SIG-M5 treated with dmso at 0.1 percent for 504 hours (cell line): ENCODE measurements at regions not wholly inside any gene's neighbourhood (a gene's known extent, or its start where the extent isn't known, plus 50 kb on each side); places are given as distances from the start of the nearest gene placed in this dataset.

Experiments used
- DNase-seq: peaks from one replicate; lab custom pipeline; 2025; ENCODE audit not compliant: unreplicated experiment; lab: John Stamatoyannopoulos, UW

DNA sequence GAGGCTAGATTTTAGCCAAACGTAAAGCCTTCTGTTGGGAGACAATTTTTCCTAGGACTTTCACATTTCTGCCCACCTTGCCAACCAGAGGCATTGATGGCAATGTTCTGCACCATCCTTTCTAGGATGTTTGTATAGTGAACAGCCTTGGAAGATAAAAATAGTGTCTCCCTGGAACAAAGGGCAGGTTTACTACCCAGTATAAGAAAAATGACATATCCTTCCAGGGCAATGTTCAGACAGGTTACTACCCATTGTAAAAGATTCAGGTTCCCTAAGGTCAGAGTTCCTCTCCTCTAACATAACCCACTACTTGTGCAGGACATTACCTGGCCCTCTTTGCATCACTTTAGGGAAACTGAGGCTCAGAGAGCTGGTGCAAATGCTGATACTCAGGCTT, 248.2 kb upstream of the VEPH1 start:
- DNase-seq, result no peak

DNA sequence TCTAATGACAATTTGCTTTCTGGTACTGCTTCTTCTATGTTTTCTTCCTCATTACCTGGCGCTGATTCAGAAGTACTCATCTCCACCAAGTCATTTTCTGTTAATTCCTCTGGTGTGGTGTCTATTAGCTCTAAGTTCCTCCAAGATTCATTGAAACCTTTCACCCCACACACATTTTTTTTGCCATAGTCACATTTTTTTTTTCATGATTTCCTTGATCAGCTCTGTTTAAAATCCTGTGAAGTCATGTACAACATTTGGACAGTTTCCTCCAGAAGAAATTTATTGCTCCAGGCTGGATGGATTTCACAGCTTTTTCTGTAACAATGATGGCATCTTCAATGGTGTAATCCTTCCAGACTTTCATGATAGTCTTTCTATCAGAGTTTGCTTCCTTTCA, 243.2 kb upstream of the VEPH1 start:
- DNase-seq, result no peak

DNA sequence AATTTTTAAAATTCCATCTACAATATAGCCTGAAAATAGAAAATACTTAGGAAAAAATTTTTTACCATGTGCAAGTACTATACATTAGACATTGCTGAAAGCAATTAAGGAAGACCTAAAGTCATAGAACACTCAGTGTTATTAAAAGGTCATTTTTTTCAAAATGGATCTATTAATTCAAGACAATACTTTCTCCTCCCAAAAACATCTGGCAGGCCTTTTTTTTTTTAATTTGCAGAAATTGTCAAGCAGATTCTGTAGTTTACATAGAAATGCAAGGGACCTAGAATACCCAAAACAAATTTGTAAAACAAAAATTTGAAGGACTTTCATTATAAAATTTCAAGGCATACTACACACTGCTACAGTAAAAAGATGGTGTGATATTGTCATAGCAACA, 238.4 kb upstream of the VEPH1 start:
- no peak for DNase-seq

DNA sequence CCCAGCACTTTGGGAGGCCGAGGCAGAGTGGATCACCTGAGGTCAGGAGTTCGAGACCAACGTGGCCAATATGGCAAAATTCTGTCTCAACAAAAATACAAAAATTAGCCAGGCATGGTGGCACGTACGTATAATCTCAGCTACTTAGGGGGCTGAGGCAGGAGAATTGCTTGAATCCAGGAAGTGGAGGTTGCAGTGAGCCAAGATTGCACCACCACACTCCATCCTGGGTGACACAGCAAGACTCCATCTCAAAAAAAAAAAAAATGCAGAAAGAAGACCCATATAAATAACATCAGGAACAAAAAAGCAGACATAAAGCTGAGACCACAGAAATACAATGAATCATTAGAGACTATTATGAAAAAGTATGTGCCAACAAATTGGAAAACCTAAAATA, 235.2 kb upstream of the VEPH1 start:
- peak; percentile 8 for DNase-seq

DNA sequence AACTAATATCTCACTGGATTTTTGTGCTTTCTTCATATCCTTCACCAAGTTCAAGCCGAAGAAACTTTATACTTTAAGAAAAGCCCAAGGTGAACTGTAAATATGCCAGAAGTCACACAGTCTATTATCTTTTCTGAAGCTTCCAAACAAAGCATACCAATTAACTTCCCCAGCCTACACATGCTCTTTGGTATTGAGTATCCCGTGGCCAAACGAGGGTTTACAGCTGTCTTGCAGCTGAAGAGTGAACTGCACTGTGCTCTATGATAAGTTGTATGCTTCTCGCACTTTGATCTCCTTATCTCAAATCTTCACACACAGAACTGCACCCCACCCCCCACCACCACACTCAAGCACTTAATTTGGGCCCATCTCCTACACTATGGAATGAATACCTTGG, 215.6 kb upstream of the VEPH1 start:
- no peak for DNase-seq

DNA sequence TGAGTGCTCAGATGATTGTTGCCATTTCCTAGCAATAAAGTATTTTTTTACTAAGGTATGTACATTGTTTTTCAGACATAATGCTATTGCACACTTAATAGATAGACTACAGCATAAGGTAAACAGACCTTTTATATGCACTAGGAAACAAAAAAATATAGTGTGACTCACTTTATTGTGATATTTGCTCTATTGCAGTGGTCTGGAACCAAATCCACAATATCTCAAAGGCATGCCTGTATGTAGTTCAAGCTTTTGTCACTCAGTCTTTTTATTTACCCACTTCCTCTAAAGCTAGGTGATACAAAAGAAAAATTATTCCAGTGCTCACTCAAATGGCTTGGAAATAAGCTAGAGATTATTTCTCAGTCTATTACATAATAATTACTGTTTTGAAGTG, 209.9 kb upstream of the VEPH1 start:
- no peak for DNase-seq

DNA sequence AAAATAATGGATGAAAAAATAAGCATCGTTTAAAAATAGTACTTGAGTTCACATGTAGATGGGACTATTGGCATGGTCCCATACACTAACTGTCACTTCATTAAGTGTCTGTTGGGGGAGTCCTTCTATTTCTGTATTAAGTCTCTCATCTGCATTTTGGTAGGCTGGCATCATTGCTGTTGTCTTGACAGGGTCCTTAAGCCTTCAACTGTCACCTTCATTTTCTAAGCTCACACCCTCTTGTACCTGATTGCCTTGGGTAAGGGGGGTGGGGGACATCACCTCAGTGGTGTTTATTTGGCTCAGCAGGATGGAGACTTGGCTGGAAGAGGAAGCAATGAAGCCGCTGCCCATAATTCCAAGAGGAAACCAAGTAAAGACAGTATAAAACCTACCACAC, 202.0 kb upstream of the VEPH1 start:
- DNase-seq, result no peak

DNA sequence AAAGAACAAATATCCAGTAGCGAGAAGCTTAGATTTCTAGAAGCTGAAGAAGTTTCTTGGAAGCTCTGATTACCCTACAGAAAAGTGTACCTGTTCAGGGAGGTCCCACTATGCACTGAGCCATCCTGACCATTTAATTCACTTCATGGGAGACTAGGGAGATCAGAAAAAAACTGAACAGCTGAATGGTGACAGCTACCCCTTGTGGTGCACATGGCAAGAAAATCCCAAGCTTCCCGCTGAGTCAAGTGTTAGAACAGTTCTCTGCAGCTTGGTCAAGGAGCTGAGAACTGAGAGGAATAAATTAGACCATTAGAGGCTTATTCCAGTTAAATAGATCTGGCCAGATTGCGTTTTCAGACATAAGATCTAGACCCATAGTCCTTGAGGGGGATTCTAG, 197.2 kb upstream of the VEPH1 start:
- no peak for DNase-seq

DNA sequence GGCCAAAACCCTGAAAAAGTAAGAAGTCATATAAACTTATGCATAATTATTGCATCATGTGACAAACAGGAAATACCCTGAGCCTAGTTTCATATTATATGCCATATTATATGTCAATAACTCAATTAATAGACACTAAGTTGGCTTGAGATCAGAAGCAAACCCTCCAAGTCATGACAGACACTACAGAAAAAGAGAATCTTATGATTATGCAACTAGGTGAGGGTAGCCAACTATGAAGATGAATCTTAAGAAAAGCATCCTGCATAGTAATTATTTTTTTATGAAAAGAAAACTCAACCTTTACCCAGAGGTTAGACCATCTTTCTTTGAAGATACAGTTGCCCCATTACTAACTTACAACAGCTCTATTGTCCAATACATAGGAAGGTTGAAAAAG, 192.4 kb upstream of the VEPH1 start:
- DNase-seq, result no peak

DNA sequence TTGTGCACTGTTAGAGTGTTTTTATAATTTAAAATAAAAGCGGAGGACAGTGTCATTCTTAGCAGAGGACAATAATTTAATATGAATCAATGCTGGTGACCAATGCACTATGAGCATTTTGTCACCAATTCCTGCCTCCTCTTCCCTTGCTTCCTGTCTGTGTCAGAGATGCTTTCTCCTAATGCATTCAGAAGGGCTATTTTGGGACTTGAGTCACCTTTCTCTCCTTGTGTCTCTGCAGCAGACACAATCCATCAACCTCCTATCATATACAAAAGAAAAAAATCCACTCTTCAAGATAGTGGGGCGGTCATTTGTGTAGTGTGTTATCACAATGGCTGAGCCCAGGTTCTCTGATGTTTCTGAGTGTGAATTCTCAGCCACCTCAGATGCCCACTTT, 191.9 kb upstream of the VEPH1 start:
- DNase-seq, result no peak

DNA sequence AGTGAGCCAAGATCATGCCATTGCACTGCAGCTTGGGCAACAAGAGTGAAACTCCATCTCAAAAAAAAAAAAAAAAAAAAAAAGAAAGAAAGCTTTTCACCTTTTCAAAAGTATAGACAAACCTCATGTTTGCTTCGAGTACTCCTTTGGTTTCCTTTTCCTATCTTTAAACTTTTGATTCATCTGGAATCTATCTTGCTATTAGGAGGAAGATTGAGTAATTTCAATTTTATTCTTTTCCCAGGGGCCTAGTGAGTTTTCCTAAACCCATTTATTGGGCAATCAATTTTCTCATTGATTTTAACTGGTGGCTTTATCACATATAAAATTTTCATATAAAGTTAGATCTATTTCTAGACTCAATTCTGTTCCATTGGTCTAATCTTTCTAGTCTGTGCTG, 190.5 kb upstream of the VEPH1 start:
- DNase-seq, result no peak

DNA sequence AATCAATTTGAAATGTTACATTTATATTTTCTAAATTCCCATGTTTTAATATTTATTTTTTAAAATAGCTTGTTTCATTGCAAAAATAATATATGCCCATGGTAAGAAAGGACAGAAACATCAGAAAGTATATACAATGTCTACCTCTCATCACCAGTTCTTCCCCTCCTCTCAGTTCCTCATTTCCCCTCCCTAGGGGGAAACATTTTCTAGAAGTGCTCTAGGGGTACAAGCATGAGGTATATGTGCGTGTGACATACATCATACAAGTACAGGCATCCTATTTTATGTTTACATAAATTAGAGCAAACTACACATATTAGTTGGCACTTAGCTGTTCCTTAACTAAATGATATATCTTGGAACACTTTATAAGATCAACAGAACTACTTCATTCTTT, 189.3 kb upstream of the VEPH1 start:
- no peak for DNase-seq

DNA sequence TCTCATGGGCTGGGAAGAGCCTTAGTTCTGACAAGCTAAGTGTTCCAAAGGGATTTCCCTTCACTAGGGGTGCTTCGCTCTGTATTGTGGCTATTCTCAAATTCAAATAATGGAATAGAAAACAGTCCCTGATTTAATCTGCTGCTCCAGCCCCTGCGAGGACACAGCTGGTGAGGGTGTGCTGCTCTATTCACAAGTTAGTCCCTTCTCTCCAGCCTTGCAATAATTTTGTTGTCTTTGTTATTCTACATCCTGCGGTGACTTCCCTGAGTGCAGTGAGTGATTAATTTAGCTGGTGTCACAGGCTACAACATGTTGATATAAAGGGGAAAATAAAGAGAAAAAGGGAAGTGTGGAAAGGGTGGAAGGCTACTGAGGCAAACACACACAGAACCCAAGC, 180.5 kb upstream of the VEPH1 start:
- no peak for DNase-seq

DNA sequence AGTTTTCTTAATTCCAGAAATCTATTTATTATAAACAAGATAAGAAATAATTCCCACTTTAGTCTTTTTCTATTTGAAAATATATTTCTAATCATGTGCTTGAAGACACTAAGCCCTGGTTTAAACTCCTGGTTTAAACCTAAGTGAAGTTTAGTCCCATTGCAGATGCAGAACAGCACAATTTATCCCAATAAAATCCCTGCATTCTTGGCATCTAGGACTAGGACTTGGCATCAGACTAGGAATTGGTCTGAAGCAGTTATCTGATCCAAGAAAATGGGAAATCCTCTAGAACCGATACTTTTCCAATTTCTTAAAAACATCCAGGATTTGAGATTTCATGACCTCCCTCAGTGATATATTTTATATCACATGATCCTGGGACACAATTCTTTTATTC, 168.8 kb upstream of the VEPH1 start:
- no peak for DNase-seq

DNA sequence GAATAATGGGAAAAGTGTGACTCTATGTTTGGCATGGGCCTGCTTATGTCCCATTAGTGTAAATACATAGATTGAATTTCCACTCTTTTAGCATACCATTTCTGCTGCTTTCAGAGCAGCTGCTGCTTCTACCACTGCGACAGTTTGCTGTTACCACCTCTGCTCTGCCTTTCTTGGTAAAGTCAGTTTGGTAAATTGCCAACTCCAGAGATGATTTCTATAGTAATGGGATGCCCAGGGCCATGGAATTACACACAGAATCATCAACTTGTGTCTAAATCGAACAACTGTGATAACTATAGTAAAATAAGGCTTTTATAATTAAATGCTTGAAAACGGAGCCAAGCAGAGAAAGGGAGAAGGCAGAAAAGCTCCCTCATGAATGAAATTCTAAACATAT, 168.4 kb upstream of the VEPH1 start:
- no peak for DNase-seq

DNA sequence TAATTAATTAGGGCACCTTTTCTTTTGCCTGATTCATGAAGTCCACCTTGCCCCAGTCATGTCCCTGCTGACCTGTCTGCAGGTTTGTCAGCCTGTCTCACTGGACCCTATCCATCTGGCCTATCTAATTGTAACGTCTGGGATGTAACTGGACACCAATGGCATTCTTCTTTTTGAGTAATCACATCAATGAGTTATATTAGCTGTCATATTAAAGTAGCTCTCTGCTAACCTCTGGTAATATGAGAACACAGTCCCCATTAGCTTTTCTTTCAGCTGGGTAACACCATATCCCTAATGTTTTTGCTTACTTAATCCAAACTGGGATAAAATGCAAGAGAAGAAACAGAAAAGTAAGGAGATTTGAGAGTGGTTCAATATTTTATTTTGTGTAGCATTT, 166.2 kb upstream of the VEPH1 start:
- DNase-seq, result no peak

DNA sequence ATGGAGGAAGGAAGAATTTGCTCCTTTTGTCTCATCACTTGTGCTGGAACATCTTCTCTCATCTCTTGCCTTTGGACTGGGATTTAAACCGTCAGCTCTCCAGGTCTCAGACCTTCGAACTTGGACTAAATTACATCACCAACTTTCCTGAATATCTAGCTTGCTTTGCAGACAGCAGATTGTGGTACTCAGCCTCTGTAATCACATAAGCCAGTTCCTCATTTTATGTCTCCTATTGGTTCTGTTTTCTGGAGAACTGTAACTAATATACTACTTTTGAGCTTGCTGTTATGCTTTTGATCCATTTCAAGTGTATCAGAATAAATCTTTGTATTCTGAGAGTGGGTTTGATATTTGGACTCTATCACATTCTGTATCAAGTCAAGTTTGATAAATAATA, 164.3 kb upstream of the VEPH1 start:
- DNase-seq, result no peak

DNA sequence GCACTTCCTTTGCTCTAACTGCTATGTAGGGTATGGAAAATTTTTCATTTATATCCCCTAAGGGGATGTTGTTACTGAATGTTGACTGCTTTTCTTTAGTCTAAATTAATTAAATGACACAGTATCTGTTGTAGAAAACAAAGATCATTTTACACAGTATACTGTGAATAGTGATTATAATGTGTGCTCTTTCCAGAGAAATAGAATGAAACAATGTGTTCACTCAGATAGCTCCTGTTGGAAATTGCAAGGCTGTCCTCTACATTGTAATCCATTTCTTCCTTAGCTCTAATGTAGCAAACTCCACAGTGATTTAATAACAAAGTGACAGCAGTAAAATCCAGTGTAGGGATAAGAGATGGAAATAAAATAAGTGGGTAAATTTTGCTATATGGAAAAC, 159.0 kb upstream of the VEPH1 start:
- no peak for DNase-seq

DNA sequence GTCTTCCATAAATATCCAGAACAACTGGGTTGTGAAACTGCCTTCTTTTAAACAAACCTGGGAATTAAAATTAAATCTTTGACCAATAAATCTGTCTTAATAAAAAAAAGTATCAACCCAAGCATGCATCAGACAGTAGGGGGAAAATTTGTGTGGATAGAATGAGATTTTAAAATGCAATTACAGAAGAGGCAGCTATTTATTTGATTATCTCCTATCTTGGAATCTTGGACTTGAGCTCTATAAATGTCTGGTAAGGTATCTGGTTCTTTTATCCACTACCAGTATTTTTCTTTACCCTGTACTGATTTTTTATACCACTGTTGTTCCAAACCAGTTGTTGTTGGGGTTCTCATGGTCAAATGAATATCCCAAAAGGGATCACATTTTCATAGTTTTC, 157.6 kb upstream of the VEPH1 start:
- no peak for DNase-seq

DNA sequence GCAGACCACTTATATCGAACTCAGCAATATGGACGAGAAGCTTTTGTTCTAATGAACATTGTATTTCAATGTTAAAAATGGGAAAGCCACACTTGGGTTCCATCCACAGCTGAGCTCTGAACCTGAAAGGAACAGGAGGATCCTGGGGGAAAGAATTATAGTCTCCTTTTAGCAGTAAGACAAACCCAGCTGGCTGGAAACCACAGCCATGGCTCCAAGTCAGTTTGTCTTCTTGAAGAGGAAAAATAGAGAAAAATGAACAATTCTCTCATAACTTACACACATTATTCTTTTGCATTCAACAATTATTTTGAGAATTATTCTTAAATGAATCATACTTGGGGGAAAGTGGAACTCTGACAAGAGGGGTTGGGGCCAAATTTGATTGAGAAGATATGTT, 149.2 kb upstream of the VEPH1 start:
- no peak for DNase-seq

DNA sequence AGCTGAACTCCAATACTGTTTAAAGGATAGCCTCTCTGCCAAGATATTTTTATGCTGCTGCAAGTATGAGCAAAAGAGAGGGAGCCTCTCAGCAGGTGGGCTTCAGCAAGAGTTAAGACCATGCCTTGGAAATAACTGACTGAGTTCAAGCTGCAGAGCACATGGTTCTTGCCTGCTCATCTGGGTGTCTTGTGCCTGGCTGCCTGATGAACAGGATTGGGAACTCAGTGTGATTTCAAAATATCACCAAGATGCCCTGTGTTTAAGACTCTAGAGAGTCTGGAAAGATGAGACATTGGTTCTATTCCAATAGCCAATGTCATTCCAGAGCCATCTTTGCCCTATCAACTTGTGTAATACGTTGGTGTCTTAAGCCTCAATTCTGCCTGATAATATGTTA, 147.5 kb upstream of the VEPH1 start:
- DNase-seq, result no peak

DNA sequence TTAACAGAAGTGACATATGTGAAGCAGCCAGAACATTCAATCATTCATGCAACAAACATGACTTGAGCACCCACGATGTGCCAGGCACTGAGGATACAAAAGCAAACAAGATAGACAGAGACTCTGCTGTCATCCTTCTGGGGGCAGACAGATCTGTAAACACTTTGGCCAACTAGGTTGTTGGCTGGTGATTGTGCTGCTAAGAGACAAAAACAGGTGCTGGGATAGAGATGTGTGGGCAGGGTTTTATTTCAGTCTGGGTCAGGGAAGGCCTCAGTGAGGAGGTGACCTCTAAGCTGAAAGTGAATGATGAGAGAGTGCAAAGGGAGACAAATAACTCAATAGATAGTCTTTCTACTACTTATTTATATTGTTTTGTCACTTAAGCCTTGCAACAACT, 147.0 kb upstream of the VEPH1 start:
- no peak for DNase-seq

DNA sequence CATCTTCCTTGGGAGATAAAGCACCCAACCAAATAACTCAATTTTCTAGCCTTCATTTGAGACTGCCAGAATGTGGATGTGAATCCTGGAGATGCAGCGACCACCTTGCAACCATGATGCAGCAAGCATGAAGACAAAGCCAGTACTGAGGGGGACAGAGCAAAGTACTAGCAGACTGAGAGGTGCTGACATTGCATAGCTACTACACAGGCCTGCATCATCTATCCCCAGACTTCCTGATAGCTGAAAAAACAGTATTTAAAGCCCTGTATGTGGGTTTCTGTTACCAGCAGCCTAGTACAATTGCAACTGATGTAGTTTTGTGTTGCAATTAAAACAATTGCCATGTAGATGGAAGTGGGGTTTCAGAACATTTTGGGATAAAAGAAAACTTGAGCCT, 146.3 kb upstream of the VEPH1 start:
- DNase-seq, result no peak

DNA sequence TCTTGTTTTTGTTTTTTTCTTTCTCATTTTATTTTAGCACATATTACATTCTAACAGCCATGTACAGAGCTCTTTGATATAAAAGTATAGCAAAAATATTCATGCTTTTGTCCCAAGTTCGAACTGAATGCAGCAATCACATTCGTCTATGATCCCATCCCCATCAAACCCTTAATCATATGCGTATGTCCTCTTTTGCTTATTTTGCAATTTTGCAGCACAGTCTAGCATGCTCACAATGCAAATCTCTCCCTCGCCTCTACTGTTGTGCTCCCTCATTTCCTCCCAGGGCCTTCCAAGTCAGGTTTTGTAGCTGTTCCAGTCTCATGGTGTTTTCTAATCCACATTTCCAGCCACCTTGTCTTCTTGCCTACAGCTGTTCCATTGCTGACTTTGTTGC, 144.6 kb upstream of the VEPH1 start:
- DNase-seq, result no peak
